ENCODE measurements at regions not wholly inside any gene's neighbourhood (a gene's known extent, or its start where the extent isn't known, plus 50 kb on each side); places are given as distances from the start of the nearest gene placed in this dataset.

GRCh38 chr1:14392161-14392858 lies 206.2 kb upstream of the KAZN start:
- no peaks in the 10 kb centered on the region for H3K27me3 ChIP-seq (ENCODE audit: insufficient read depth, low read depth)
- no peak overlapping the region for H3K4me3 ChIP-seq
- H3K9me3 ChIP-seq (ENCODE audit: insufficient read depth, low read depth), result no peaks in the 10 kb centered on the region
- ChIA-PET POLR2A (ENCODE audit: unreplicated experiment) (no interaction called here), CTCF (no interaction called here)
- intact Hi-C loops (cut with micrococcal nuclease; ENCODE audit: unreplicated experiment), result no loop called here
- no peaks in the 10 kb centered on the region for H4K20me1 ChIP-seq (ENCODE audit: insufficient read depth)
- DNase-seq, result no peak
- H3K9me2 ChIP-seq (ENCODE audit: insufficient read depth), result no peaks in the 10 kb centered on the region
- no peaks in the 10 kb centered on the region for H3F3A ChIP-seq (ENCODE audit: insufficient read depth, low read depth)
- no peak overlapping the region for H3K4me2 ChIP-seq
- no peak overlapping the region for H3K27ac ChIP-seq
- no peak overlapping the region for H2AFZ ChIP-seq
- no peaks in the 10 kb centered on the region for H3K36me3 ChIP-seq (ENCODE audit: low read depth)
- no TSS peak for BruUV-seq (replicated peaks)
- no peaks in the 10 kb centered on the region for H3K79me2 ChIP-seq (ENCODE audit: low read depth)
- no peaks in the 10 kb centered on the region for H3K4me1 ChIP-seq (replicated peaks; ENCODE audit: insufficient read depth)
- TF ChIP-seq, protein P1, sequence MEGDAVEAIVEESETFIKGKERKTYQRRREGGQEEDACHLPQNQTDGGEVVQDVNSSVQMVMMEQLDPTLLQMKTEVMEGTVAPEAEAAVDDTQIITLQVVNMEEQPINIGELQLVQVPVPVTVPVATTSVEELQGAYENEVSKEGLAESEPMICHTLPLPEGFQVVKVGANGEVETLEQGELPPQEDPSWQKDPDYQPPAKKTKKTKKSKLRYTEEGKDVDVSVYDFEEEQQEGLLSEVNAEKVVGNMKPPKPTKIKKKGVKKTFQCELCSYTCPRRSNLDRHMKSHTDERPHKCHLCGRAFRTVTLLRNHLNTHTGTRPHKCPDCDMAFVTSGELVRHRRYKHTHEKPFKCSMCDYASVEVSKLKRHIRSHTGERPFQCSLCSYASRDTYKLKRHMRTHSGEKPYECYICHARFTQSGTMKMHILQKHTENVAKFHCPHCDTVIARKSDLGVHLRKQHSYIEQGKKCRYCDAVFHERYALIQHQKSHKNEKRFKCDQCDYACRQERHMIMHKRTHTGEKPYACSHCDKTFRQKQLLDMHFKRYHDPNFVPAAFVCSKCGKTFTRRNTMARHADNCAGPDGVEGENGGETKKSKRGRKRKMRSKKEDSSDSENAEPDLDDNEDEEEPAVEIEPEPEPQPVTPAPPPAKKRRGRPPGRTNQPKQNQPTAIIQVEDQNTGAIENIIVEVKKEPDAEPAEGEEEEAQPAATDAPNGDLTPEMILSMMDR (conservative IDR thresholded peaks at IDR 0.05), result no peak
- TF ChIP-seq EZH2 (IDR thresholded peaks at IDR 0.05; ENCODE audit: low read depth), result no peak

DNA sequence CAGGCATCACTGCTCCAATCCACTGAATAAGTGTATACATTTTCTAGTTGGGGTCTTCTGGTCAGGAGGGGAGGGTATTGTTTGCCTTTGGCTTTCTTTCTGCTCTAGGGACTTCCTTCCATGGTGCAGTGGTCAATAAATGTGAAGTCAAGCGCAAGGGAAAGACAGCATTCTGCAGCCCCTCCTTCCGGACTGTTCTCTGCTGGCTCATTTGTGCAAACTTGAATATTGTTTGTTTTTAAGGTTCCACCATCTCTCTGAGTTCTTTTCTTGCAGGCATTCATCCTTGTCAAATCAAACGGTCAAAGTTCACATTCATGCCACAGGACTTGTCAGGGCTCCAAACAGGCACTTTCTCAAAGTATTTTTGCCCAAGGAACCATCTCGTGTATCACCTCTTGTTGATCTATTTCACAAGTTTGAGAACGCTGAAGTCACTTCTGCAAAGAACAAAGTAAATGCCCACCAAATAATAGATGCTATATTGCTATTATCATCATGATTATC lies 205.6 kb upstream of the KAZN start:
- no peaks in the 10 kb centered on the region for H3K4me1 ChIP-seq (replicated peaks; ENCODE audit: insufficient read depth)
- DNase-seq, result no peak
- H3F3A ChIP-seq (ENCODE audit: insufficient read depth, low read depth), result no peaks in the 10 kb centered on the region
- no peaks in the 10 kb centered on the region for H4K20me1 ChIP-seq (ENCODE audit: insufficient read depth)
- no peak overlapping the region for H3K4me3 ChIP-seq
- H3K9me3 ChIP-seq (ENCODE audit: insufficient read depth, low read depth), result no peaks in the 10 kb centered on the region
- H3K79me2 ChIP-seq (ENCODE audit: low read depth), result no peaks in the 10 kb centered on the region
- no peak overlapping the region for H3K4me2 ChIP-seq
- H2AFZ ChIP-seq, result no peak overlapping the region
- intact Hi-C loops (cut with micrococcal nuclease; ENCODE audit: unreplicated experiment), result no loop called here
- ChIA-PET POLR2A (ENCODE audit: unreplicated experiment) (no interaction called here), CTCF (no interaction called here)
- H3K27ac ChIP-seq, result no peak overlapping the region
- no TSS peak for BruUV-seq (replicated peaks)
- no peaks in the 10 kb centered on the region for H3K27me3 ChIP-seq (ENCODE audit: insufficient read depth, low read depth)
- TF ChIP-seq, protein P1 (conservative IDR thresholded peaks at IDR 0.05), result no peak
- TF ChIP-seq EZH2 (IDR thresholded peaks at IDR 0.05; ENCODE audit: low read depth), result no peak
- H3K36me3 ChIP-seq (ENCODE audit: low read depth), result no peaks in the 10 kb centered on the region
- no peaks in the 10 kb centered on the region for H3K9me2 ChIP-seq (ENCODE audit: insufficient read depth)

- Histone ChIP-seq H3K9me2 (ENCODE audit: insufficient read depth) (no peaks in the 10 kb centered on the region), H3K9me3 (ENCODE audit: insufficient read depth, low read depth) (no peaks in the 10 kb centered on the region), H3K79me2 (ENCODE audit: low read depth) (no peaks in the 10 kb centered on the region), H2AFZ (no peak overlapping the region), H3K4me2 (no peak overlapping the region), H3K36me3 (ENCODE audit: low read depth) (no peaks in the 10 kb centered on the region), H3K4me1 (replicated peaks; ENCODE audit: insufficient read depth) (no peaks in the 10 kb centered on the region), H3K4me3 (no peak overlapping the region), H3F3A (ENCODE audit: insufficient read depth, low read depth) (no peaks in the 10 kb centered on the region), H3K27me3 (ENCODE audit: insufficient read depth, low read depth) (no peaks in the 10 kb centered on the region), H4K20me1 (ENCODE audit: insufficient read depth) (no peaks in the 10 kb centered on the region), H3K27ac (no peak overlapping the region)
- ChIA-PET POLR2A (ENCODE audit: unreplicated experiment) (no interaction called here), CTCF (no interaction called here)
- no TSS peak for BruUV-seq (replicated peaks)
- intact Hi-C loops (cut with micrococcal nuclease; ENCODE audit: unreplicated experiment), result loop anchor here (5.0 kb wide), 1 partner anchor 651 kb away; no protein-coding TSS in a partner anchor
- no peak for TF ChIP-seq EZH2 (IDR thresholded peaks at IDR 0.05; ENCODE audit: low read depth)
- TF ChIP-seq, protein P1 (conservative IDR thresholded peaks at IDR 0.05), result no peak
- DNase-seq, result no peak
Measured at GRCh38 chr1:14396100-14396499, 202.4 kb upstream of the KAZN start.

All from PC-9 (cell line).